ENCODE measurements at regions not wholly inside any gene's neighbourhood (a gene's known extent, or its start where the extent isn't known, plus 50 kb on each side); places are given as distances from the start of the nearest gene placed in this dataset.

GRCh38 chr3:124229420-124229819 lies 237.5 kb upstream of the ROPN1 start:
- CTCF ChIA-PET, result no interaction called here
- BruUV-seq (replicated peaks), result no TSS peak
- Histone ChIP-seq H3K4me1 (no peaks in the 10 kb centered on the region), H3K4me3 (ENCODE audit: low read depth, low read length) (no peak overlapping the region), H3K27me3 (replicated peaks; ENCODE audit: control insufficient read depth, insufficient read depth, low read length) (no peaks in the 10 kb centered on the region), H3K36me3 (ENCODE audit: control insufficient read depth, insufficient read depth, low read length) (no peaks in the 10 kb centered on the region), H3K9me3 (no peaks in the 10 kb centered on the region)
- no peak overlapping the region for H3K27ac Mint-ChIP-seq (ENCODE audit: unreplicated experiment)
- POLR2A ChIA-PET, result no interaction called here
- no peaks in the 10 kb centered on the region for H3K36me3 Mint-ChIP-seq (ENCODE audit: insufficient read depth, unreplicated experiment)
- no peaks in the 10 kb centered on the region for H3K4me1 Mint-ChIP-seq (ENCODE audit: low read depth, unreplicated experiment)
- DNase-seq, result no peak
- H3K9me3 Mint-ChIP-seq (ENCODE audit: unreplicated experiment), result no peaks in the 10 kb centered on the region
- no peak overlapping the region for H3K4me3 Mint-ChIP-seq (ENCODE audit: unreplicated experiment)
- intact Hi-C loops (cut with micrococcal nuclease; ENCODE audit: unreplicated experiment), result no loop called here
- no peak for TF ChIP-seq CTCF (IDR thresholded peaks at IDR 0.05; ENCODE audit: insufficient read depth in 1 of 2, low read depth in 1 of 2, low read length in 1 of 2, severe bottlenecking in 1 of 2, unreplicated experiment in 1 of 2)
- H3K27me3 Mint-ChIP-seq (ENCODE audit: insufficient read depth, unreplicated experiment), result peaks cover 26% of the 10 kb centered on the region

GRCh38 chr3:124229836-124230235 lies 237.9 kb upstream of the ROPN1 start:
- Histone ChIP-seq H3K4me3 (ENCODE audit: low read depth, low read length) (no peak overlapping the region), H3K27me3 (replicated peaks; ENCODE audit: control insufficient read depth, insufficient read depth, low read length) (no peaks in the 10 kb centered on the region), H3K4me1 (no peaks in the 10 kb centered on the region), H3K9me3 (no peaks in the 10 kb centered on the region), H3K36me3 (ENCODE audit: control insufficient read depth, insufficient read depth, low read length) (no peaks in the 10 kb centered on the region)
- no peak for TF ChIP-seq CTCF (IDR thresholded peaks at IDR 0.05; ENCODE audit: insufficient read depth in 1 of 2, low read depth in 1 of 2, low read length in 1 of 2, severe bottlenecking in 1 of 2, unreplicated experiment in 1 of 2)
- no peak overlapping the region for H3K4me3 Mint-ChIP-seq (ENCODE audit: unreplicated experiment)
- intact Hi-C loops (cut with micrococcal nuclease; ENCODE audit: unreplicated experiment), result no loop called here
- no peak for DNase-seq
- H3K4me1 Mint-ChIP-seq (ENCODE audit: low read depth, unreplicated experiment), result no peaks in the 10 kb centered on the region
- ChIA-PET POLR2A (no interaction called here), CTCF (no interaction called here)
- no TSS peak for BruUV-seq (replicated peaks)
- no peak overlapping the region for H3K27ac Mint-ChIP-seq (ENCODE audit: unreplicated experiment)
- H3K36me3 Mint-ChIP-seq (ENCODE audit: insufficient read depth, unreplicated experiment), result no peaks in the 10 kb centered on the region
- peaks cover 30% of the 10 kb centered on the region for H3K27me3 Mint-ChIP-seq (ENCODE audit: insufficient read depth, unreplicated experiment)
- H3K9me3 Mint-ChIP-seq (ENCODE audit: unreplicated experiment), result no peaks in the 10 kb centered on the region

- BruUV-seq (replicated peaks), result no TSS peak
- Mint-ChIP-seq H3K9me3 (ENCODE audit: unreplicated experiment) (no peaks in the 10 kb centered on the region), H3K4me1 (ENCODE audit: low read depth, unreplicated experiment) (no peaks in the 10 kb centered on the region), H3K27me3 (ENCODE audit: insufficient read depth, unreplicated experiment) (peaks cover 35% of the 10 kb centered on the region), H3K36me3 (ENCODE audit: insufficient read depth, unreplicated experiment) (no peaks in the 10 kb centered on the region), H3K27ac (ENCODE audit: unreplicated experiment) (no peak overlapping the region), H3K4me3 (ENCODE audit: unreplicated experiment) (no peak overlapping the region)
- POLR2A ChIA-PET, result no interaction called here
- H3K36me3 ChIP-seq (ENCODE audit: control insufficient read depth, insufficient read depth, low read length), result no peaks in the 10 kb centered on the region
- no peak for DNase-seq
- H3K27me3 ChIP-seq (replicated peaks; ENCODE audit: control insufficient read depth, insufficient read depth, low read length), result no peaks in the 10 kb centered on the region
- no peaks in the 10 kb centered on the region for H3K9me3 ChIP-seq
- H3K4me3 ChIP-seq (ENCODE audit: low read depth, low read length), result no peak overlapping the region
- intact Hi-C loops (cut with micrococcal nuclease; ENCODE audit: unreplicated experiment), result no loop called here
- no peaks in the 10 kb centered on the region for H3K4me1 ChIP-seq
- TF ChIP-seq CTCF (IDR thresholded peaks at IDR 0.05; ENCODE audit: insufficient read depth in 1 of 2, low read depth in 1 of 2, low read length in 1 of 2, severe bottlenecking in 1 of 2, unreplicated experiment in 1 of 2), result no peak
- CTCF ChIA-PET, result no interaction called here
Measured at GRCh38 chr3:124230432-124230831, 238.5 kb upstream of the ROPN1 start.
